A673 (cell line): ENCODE measurements at regions not wholly inside any gene's neighbourhood (a gene's known extent, or its start where the extent isn't known, plus 50 kb on each side); places are given as distances from the start of the nearest gene placed in this dataset.

Experiments
- EZH2 ChIP-seq: fragments of 200-600 bp; sonication (generic); IDR thresholded peaks from 2 replicates; pipeline ENCODE4 v1.6.1; 2017; ENCODE audit warnings: borderline replicate concordance, low read depth, mild to moderate bottlenecking, mixed read lengths, antibody characterized with exemption, low read length; ENCODE audit not compliant: poor library complexity, severe bottlenecking
- TF ChIP-seq, protein P1 (sequence below): fragments of 300-800, 200-600 bp; sonication (generic); conservative IDR thresholded peaks from 2 replicates; pipeline ENCODE4 v1.5.1; 2017; ENCODE audit warnings: low read depth, mild to moderate bottlenecking, antibody characterized with exemption, low read length, moderate library complexity, mixed read lengths

DNA sequence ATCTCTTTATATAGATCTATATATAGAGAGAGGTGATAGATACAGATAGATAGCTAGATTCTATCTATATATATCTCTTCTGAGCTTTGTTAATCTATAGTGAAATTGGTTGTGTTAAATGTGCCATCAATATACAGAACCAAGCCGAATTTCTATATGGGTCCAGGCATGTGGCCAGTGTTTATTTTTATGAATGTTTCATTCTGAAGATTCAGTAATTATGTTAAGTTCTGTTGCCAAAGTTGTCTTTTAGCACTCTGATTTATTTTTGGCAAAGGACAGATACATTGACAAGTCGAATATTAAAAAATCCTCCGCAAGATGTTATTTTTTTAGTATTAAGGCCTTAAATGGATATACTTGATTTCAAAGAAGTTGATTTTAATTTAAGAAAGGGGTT is 190.4 kb upstream of the HTR2A start:
- TF ChIP-seq, protein P1, sequence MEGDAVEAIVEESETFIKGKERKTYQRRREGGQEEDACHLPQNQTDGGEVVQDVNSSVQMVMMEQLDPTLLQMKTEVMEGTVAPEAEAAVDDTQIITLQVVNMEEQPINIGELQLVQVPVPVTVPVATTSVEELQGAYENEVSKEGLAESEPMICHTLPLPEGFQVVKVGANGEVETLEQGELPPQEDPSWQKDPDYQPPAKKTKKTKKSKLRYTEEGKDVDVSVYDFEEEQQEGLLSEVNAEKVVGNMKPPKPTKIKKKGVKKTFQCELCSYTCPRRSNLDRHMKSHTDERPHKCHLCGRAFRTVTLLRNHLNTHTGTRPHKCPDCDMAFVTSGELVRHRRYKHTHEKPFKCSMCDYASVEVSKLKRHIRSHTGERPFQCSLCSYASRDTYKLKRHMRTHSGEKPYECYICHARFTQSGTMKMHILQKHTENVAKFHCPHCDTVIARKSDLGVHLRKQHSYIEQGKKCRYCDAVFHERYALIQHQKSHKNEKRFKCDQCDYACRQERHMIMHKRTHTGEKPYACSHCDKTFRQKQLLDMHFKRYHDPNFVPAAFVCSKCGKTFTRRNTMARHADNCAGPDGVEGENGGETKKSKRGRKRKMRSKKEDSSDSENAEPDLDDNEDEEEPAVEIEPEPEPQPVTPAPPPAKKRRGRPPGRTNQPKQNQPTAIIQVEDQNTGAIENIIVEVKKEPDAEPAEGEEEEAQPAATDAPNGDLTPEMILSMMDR: no peak
- TF ChIP-seq EZH2: no peak
